GM23248 (cell line): ENCODE measurements at regions not wholly inside any gene's neighbourhood (a gene's known extent, or its start where the extent isn't known, plus 50 kb on each side); places are given as distances from the start of the nearest gene placed in this dataset.

ENCODE experiments used
- EZH2 ChIP-seq: fragments of 200-600 bp; sonication (generic); IDR thresholded peaks from 2 replicates; pipeline ENCODE4 v1.6.1; 2018; ENCODE audit warnings: antibody characterized with exemption, mild to moderate bottlenecking; ENCODE audit not compliant: insufficient read depth, poor library complexity, severe bottlenecking
- EZH2phosphoT487 ChIP-seq: fragments of 200-600 bp; sonication (generic); IDR thresholded peaks from 2 replicates; pipeline ENCODE4 v1.6.1; 2018; ENCODE audit warnings: antibody characterized with exemption, moderate library complexity, mild to moderate bottlenecking, low read depth; ENCODE audit not compliant: insufficient read depth

DNA sequence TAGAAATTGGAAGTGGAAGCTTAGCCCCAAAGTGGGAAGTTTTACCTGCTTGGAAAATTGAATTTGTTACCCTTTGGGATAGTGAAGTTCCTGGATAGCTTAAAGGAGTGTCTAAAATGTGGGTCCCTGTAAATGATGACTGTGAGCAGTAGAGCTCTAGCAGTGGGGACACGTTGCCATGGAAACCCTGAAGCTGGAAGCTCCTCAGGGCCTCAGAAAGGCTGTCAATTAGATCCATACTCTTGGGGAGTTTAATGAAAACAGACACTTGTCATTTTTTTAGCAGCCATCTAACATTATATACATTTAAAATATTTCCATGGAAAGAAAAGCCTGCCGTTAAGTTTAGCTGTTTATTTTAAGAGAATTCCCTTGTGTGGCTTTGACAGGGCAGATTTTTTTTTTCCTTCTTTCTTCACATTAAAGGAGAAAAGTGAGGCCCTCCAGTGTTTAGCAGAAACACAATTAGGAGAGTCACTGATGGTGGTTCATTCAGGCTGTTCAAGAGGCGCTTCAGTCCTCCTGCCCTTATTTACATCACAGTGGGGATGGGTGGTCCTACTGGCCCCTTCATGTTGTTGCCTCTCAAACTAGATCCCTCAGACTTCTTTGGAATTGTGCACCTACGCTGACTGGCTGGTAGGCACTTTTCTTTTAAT, 518.4 kb downstream of the CCSER2 start:
- no peak for TF ChIP-seq EZH2phosphoT487
- no peak for TF ChIP-seq EZH2
